Mononuclear cell (primary cell): ENCODE measurements at regions not wholly inside any gene's neighbourhood (a gene's known extent, or its start where the extent isn't known, plus 50 kb on each side); places are given as distances from the start of the nearest gene placed in this dataset.

Experiments used
- H3K27me3 ChIP-seq: 2 replicates; pipeline ENCODE4 v1.6.0; 2011; ENCODE audit warnings: low read length, control low read depth; ENCODE audit not compliant: insufficient read depth
- H3K4me1 ChIP-seq: 2 replicates; pipeline ENCODE4 v1.5.1; 2011; ENCODE audit warnings: mild to moderate bottlenecking, low read length, control low read depth; ENCODE audit not compliant: insufficient read depth
- H3K4me3 ChIP-seq: 2 replicates; pipeline ENCODE4 v1.5.1; 2011; ENCODE audit warnings: mild to moderate bottlenecking, low read length, moderate library complexity
- H3K9me3 ChIP-seq: 2 replicates; pipeline ENCODE4 v1.5.1; 2011; ENCODE audit warnings: low read depth, mild to moderate bottlenecking, control low read depth, low read length

GRCh38 chr1:14443164-14443787 is 155.2 kb upstream of the KAZN start:
- Histone ChIP-seq H3K27me3 (no peaks in the 10 kb centered on the region), H3K9me3 (no peaks in the 10 kb centered on the region), H3K4me3 (no peak overlapping the region), H3K4me1 (no peaks in the 10 kb centered on the region)

- Histone ChIP-seq H3K4me3 (no peak overlapping the region), H3K4me1 (no peaks in the 10 kb centered on the region), H3K9me3 (no peaks in the 10 kb centered on the region), H3K27me3 (no peaks in the 10 kb centered on the region)
These were observed 147.3 kb upstream of the KAZN start for GRCh38 chr1:14451217-14451616.

- H3K9me3 ChIP-seq, result no peaks in the 10 kb centered on the region
- no peak overlapping the region for H3K4me3 ChIP-seq
- H3K4me1 ChIP-seq, result no peaks in the 10 kb centered on the region
- no peaks in the 10 kb centered on the region for H3K27me3 ChIP-seq
These were observed 145.9 kb upstream of the KAZN start for GRCh38 chr1:14452551-14452950.

- H3K4me1 ChIP-seq, result no peaks in the 10 kb centered on the region
- H3K27me3 ChIP-seq, result no peaks in the 10 kb centered on the region
- no peaks in the 10 kb centered on the region for H3K9me3 ChIP-seq
- no peak overlapping the region for H3K4me3 ChIP-seq
These were observed 138.3 kb upstream of the KAZN start for GRCh38 chr1:14460173-14460572.

- H3K4me1 ChIP-seq, result no peaks in the 10 kb centered on the region
- H3K4me3 ChIP-seq, result no peak overlapping the region
These were observed 135.6 kb upstream of the KAZN start for GRCh38 chr1:14462851-14463250.

GRCh38 chr1:14466006-14466405 is 132.5 kb upstream of the KAZN start:
- Histone ChIP-seq H3K4me1 (no peaks in the 10 kb centered on the region), H3K27me3 (no peaks in the 10 kb centered on the region), H3K4me3 (no peak overlapping the region), H3K9me3 (no peaks in the 10 kb centered on the region)

More at GRCh38 chr1:14462851-14463250, 135.6 kb upstream of the KAZN start:
- Histone ChIP-seq H3K27me3 (no peaks in the 10 kb centered on the region), H3K9me3 (no peaks in the 10 kb centered on the region)

GRCh38 chr1:14467112-14467511 is 131.4 kb upstream of the KAZN start:
- Histone ChIP-seq H3K9me3 (no peaks in the 10 kb centered on the region), H3K4me3 (no peak overlapping the region), H3K27me3 (no peaks in the 10 kb centered on the region), H3K4me1 (no peaks in the 10 kb centered on the region)

- no peak overlapping the region for H3K4me3 ChIP-seq
- no peaks in the 10 kb centered on the region for H3K4me1 ChIP-seq
- no peaks in the 10 kb centered on the region for H3K9me3 ChIP-seq
- no peaks in the 10 kb centered on the region for H3K27me3 ChIP-seq
These were observed 129.7 kb upstream of the KAZN start for GRCh38 chr1:14468751-14469150.

- Histone ChIP-seq H3K9me3 (no peaks in the 10 kb centered on the region), H3K4me1 (no peaks in the 10 kb centered on the region), H3K4me3 (no peak overlapping the region), H3K27me3 (no peaks in the 10 kb centered on the region)
These were observed 127.7 kb upstream of the KAZN start for GRCh38 chr1:14470802-14471201.

GRCh38 chr1:14474856-14475255 is 123.6 kb upstream of the KAZN start:
- H3K4me1 ChIP-seq, result no peaks in the 10 kb centered on the region
- H3K9me3 ChIP-seq, result no peaks in the 10 kb centered on the region
- H3K27me3 ChIP-seq, result no peaks in the 10 kb centered on the region
- H3K4me3 ChIP-seq, result no peak overlapping the region

- Histone ChIP-seq H3K4me3 (no peak overlapping the region), H3K27me3 (no peaks in the 10 kb centered on the region)
These were observed 122.1 kb upstream of the KAZN start for GRCh38 chr1:14476170-14476955.

GRCh38 chr1:14478120-14478519 is 120.4 kb upstream of the KAZN start:
- Histone ChIP-seq H3K4me1 (no peaks in the 10 kb centered on the region), H3K4me3 (no peak overlapping the region), H3K27me3 (no peaks in the 10 kb centered on the region), H3K9me3 (no peaks in the 10 kb centered on the region)

More at GRCh38 chr1:14476170-14476955, 122.1 kb upstream of the KAZN start:
- H3K9me3 ChIP-seq, result no peaks in the 10 kb centered on the region
- no peaks in the 10 kb centered on the region for H3K4me1 ChIP-seq

- no peaks in the 10 kb centered on the region for H3K9me3 ChIP-seq
- H3K4me3 ChIP-seq, result no peak overlapping the region
- no peaks in the 10 kb centered on the region for H3K27me3 ChIP-seq
- no peaks in the 10 kb centered on the region for H3K4me1 ChIP-seq
These were observed 118.6 kb upstream of the KAZN start for GRCh38 chr1:14479865-14480264.

GRCh38 chr1:14482784-14483450 is 115.6 kb upstream of the KAZN start:
- Histone ChIP-seq H3K9me3 (no peaks in the 10 kb centered on the region), H3K4me3 (no peak overlapping the region), H3K27me3 (no peaks in the 10 kb centered on the region), H3K4me1 (no peaks in the 10 kb centered on the region)

GRCh38 chr1:14485285-14485684 is 113.2 kb upstream of the KAZN start:
- Histone ChIP-seq H3K27me3 (no peaks in the 10 kb centered on the region), H3K4me3 (no peak overlapping the region), H3K9me3 (no peaks in the 10 kb centered on the region), H3K4me1 (no peaks in the 10 kb centered on the region)
